Testis (tissue), 2 donors: ENCODE measurements at regions not wholly inside any gene's neighbourhood (a gene's known extent, or its start where the extent isn't known, plus 50 kb on each side); places are given as distances from the start of the nearest gene placed in this dataset.
"Not testable (repeated sequence)": the region's sequence is repeated elsewhere in the genome, so short reads cannot be mapped to it uniquely, and the experiment has no call there.

ENCODE experiments used
- DNase-seq: peaks from one replicate; pipeline ENCODE4 v3.0.0-alpha.2; 2019
- H3K27ac ChIP-seq, 2 donors: fragments of 200-600 bp; sonication (generic); one replicate each; pipeline ENCODE4 v1.5.1; 2019
- H3K27me3 ChIP-seq: fragments of 200-600 bp; sonication (generic); one replicate; pipeline ENCODE4 v1.5.1; 2019
- H3K36me3 ChIP-seq: fragments of 200-600 bp; sonication (generic); one replicate; pipeline ENCODE4 v1.5.1; 2017; ENCODE audit warnings: low read depth; ENCODE audit errors: missing control alignments
- H3K4me1 ChIP-seq: fragments of 200-600 bp; sonication (generic); one replicate; pipeline ENCODE4 v1.5.1; 2019
- H3K4me3 ChIP-seq, 2 donors: fragments of 200-600 bp; sonication (generic); one replicate each; pipeline ENCODE4 v1.5.1; 2017 to 2019
- H3K9me3 ChIP-seq: fragments of 200-600 bp; sonication (generic); one replicate; pipeline ENCODE4 v1.5.1; 2017
- POLR2A ChIP-seq: fragments of 450-650 bp; IDR thresholded peaks from one replicate; pipeline ENCODE4 v1.6.1; 2017; ENCODE audit warnings: antibody characterized with exemption, mild to moderate bottlenecking, moderate library complexity
- WGBS, 2 donors: methylation state at CpG; one replicate each; pipeline ENCODE4 v1.1.5; 2018; 5-methylcytosine and 5-hydroxymethylcytosine counted together
- intact Hi-C: fragments of 100-400 bp; cut with DNase I; formaldehyde crosslinking; loops from one replicate; pipeline ENCODE4 v1.15.1; 2023; ENCODE audit warnings: low total_unique reads
- TF ChIP-seq, protein P1 (sequence below), 3 experiments: fragments of 450-650 bp in 2 of 3; fragments of 200-600 bp in 1 of 3; sonication (generic) in 1 of 3; IDR thresholded peaks; one replicate each; pipeline ENCODE4 v1.5.1; 2016 to 2019; ENCODE audit warnings: antibody characterized with exemption in 3 of 3, mild to moderate bottlenecking in 2 of 3, moderate library complexity in 1 of 3

DNA sequence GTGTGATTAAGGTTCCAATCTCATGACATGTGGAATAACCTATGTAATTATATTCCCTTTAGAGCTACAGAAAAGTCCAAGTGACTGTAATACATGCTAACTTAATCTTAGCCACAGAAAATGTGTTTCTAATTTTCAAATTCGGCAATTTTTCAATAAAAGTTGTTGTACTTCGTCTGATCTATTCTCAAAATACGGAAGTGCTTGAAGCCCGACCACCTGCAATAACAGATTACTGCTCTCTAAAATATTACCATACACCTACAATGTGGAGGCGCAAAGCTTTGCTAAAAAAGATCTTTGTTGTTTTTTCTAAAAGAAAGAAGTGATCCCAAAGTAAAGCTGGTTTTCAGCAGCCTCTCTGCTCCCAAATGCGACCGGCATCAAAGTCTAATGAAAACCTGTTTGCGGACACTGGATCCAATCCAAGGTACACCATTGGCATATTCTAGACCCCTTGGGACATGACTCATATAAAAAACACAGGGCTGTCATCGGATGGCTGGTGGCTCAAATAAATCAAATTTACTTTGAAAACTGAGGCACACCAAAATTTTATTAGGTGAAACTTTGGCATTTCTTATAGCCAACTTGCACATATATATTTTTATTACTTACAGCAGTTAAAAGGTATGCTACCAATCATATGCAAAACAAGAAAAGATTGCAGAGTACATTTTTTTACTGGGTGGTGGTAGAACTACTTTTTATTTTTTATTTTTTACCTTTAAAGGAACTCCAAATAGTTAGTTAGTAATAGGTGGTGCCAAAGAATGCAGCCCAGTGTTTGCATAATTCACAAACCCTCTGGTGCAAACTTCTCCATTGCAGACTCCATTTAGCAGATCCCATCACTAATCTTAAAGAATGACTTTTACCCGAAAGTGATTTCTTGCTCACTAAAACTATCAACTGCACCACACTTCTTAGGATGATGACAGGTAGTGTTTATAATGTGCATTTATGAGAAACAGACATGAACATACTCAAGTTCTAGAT lies 118.7 kb upstream of the TBX18 start:
- DNase-seq = no peak
- WGBS, 2 donors = 83 to 87% methylated on average over 10 of the region's 10 CpGs
- Histone ChIP-seq H3K27me3 (no peaks in the 10 kb centered on the region), H3K9me3 (no peaks in the 10 kb centered on the region), H3K4me1 (no peaks in the 10 kb centered on the region), H3K27ac (no peak overlapping the region), H3K36me3 (no peaks in the 10 kb centered on the region), H3K4me3 (no peak overlapping the region)
- no peak for TF ChIP-seq POLR2A
- TF ChIP-seq, protein P1, sequence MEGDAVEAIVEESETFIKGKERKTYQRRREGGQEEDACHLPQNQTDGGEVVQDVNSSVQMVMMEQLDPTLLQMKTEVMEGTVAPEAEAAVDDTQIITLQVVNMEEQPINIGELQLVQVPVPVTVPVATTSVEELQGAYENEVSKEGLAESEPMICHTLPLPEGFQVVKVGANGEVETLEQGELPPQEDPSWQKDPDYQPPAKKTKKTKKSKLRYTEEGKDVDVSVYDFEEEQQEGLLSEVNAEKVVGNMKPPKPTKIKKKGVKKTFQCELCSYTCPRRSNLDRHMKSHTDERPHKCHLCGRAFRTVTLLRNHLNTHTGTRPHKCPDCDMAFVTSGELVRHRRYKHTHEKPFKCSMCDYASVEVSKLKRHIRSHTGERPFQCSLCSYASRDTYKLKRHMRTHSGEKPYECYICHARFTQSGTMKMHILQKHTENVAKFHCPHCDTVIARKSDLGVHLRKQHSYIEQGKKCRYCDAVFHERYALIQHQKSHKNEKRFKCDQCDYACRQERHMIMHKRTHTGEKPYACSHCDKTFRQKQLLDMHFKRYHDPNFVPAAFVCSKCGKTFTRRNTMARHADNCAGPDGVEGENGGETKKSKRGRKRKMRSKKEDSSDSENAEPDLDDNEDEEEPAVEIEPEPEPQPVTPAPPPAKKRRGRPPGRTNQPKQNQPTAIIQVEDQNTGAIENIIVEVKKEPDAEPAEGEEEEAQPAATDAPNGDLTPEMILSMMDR (IDR thresholded peaks at IDR 0.05) = no peak
- intact Hi-C loops = no loop called here

DNA sequence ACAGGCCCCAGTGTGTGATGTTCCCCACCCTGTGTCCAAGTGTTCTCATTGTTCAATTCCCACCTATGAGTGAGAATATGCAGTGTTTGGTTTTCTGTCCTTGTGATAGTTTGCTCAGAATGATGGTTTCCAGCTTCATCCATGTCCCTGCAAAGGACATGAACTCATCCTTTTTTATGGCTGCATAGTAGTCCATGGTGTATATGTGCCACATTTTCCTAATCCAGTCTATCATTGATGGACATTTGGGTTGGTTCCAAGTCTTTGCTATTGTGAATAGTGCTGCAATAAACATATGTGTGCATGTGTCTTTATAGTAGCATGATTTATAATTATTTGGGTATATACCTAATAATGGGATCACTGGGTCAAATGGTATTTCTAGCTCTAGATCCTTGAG lies 115.0 kb upstream of the TBX18 start:
- H3K27ac ChIP-seq, H3K36me3 ChIP-seq, H3K4me3 ChIP-seq, H3K9me3 ChIP-seq, H3K27me3 ChIP-seq, H3K4me1 ChIP-seq, DNase-seq, intact Hi-C loops: not testable (repeated sequence)

DNA sequence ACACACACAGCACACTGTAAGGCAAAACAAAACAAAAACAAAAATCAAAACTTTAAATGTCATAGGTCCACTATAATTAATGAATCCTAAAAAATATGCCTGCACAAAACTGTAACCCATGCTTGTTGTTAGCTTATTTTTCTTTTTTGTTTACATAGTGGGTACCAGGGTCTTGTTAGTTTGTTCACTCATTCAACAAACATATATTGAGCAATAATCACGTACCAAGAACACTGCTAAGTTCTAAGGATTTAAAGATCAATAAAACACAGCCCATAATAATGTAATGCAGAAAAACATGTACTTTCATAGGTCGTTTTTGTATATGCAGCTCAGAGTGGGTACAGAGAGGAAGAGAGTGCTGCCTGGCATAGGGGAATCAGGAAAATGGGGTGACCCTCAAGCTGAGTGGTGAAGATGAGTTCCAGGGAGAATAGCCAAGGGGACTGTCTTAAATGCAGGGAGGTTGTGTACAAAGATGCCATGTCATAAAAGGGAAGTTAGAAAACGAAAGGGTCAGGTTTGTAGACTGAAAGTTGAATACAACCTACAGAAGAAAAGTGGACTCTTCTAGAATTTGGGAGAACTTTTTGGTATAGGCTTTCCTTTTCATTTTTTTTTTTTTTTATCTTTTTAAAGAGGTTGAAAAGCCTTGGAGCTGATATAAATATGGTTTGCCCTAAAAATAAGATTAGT lies 113.3 kb upstream of the TBX18 start:
- WGBS, 2 donors = 81 to 82% methylated on average over 3 of the region's 3 CpGs
- no peaks in the 10 kb centered on the region for H3K36me3 ChIP-seq
- H3K4me1 ChIP-seq = no peaks in the 10 kb centered on the region
- H3K9me3 ChIP-seq = no peaks in the 10 kb centered on the region
- intact Hi-C loops = no loop called here
- no peak for DNase-seq
- no peak overlapping the region for H3K4me3 ChIP-seq
- no peaks in the 10 kb centered on the region for H3K27me3 ChIP-seq
- TF ChIP-seq, protein P1 (IDR thresholded peaks at IDR 0.05) = no peak
- TF ChIP-seq POLR2A = no peak
- H3K27ac ChIP-seq = no peak overlapping the region

DNA sequence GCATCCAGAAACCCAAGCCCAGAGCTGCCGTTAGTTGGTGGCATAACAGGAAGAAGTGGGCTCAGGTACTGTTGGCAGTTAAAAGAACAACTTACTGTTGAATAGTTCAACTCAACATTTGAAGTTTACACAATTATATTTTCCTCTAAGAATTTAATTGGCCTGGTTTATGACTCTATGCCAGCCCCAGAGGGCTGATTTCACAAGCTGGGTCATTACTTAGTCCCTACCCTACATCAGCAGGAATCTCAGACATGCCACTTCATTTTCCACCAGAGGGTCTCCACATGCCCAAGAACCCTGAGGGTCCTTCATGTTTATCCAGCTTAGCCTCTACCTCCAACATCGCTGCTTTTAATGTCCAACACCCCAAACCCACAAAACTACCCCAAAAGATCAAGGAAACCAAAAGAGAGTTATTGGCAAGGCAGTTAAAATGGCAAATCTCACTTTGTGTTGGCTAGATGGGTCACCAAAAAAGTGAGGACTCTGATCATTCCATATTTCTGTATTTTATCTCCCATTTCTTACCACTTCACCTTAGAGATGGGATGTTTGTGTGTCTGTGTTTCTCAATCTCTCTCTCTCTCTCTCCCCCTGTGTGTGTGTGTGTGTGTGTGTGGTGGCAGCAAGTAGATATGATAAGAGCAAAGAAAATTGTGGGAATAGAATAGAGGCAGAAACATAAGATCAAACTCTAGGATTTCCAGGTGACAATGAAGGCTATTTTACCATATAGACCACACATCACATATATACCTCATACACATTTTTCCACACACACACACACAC lies 112.5 kb upstream of the TBX18 start:
- no peaks in the 10 kb centered on the region for H3K4me1 ChIP-seq
- DNase-seq = no peak
- no peak overlapping the region for H3K4me3 ChIP-seq
- intact Hi-C loops = no loop called here
- no peaks in the 10 kb centered on the region for H3K36me3 ChIP-seq
- H3K27me3 ChIP-seq = no peaks in the 10 kb centered on the region
- 87 to 91% methylated on average over 2 of the region's 2 CpGs for WGBS, 2 donors
- H3K27ac ChIP-seq = no peak overlapping the region
- TF ChIP-seq, protein P1 (IDR thresholded peaks at IDR 0.05) = no peak
- TF ChIP-seq POLR2A = no peak
- H3K9me3 ChIP-seq = no peaks in the 10 kb centered on the region
